ENCODE measurements at regions not wholly inside any gene's neighbourhood (a gene's known extent, or its start where the extent isn't known, plus 50 kb on each side); places are given as distances from the start of the nearest gene placed in this dataset.

DNA sequence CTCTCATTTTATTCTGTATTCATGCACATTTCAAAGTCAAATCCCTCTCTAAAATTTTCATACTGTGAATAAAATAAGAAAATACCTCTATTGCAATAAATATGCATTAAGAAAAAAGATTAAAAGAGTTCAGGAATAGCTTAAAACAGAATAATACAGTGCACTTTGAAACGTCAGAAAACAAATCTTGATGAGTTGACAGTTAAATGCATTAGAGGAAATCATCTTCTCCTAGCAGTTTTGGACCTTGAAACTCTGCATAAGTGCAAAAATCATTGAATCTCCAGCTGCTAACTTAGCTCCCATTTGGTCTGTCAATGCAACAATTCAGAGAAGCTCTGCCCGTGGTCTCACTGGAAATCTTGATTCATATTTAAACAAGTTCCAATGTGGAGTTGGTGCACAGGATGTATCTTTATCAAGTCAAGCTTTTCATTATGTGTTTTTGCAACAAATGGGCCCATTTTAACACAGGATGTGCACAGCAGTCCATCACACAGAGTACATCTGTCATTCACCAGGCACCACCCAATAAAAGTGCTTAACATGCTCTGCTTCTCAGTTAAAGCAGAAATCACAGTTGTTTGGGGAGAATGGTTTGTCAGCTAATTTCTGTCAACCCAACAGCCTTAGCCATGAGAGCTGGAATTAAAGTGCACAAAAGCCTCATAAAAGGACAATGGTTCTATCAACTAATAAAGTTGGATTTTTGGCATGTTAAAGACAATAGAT is 98.8 kb upstream of the ARRDC4 start:
- TF ChIP-seq, protein P1, sequence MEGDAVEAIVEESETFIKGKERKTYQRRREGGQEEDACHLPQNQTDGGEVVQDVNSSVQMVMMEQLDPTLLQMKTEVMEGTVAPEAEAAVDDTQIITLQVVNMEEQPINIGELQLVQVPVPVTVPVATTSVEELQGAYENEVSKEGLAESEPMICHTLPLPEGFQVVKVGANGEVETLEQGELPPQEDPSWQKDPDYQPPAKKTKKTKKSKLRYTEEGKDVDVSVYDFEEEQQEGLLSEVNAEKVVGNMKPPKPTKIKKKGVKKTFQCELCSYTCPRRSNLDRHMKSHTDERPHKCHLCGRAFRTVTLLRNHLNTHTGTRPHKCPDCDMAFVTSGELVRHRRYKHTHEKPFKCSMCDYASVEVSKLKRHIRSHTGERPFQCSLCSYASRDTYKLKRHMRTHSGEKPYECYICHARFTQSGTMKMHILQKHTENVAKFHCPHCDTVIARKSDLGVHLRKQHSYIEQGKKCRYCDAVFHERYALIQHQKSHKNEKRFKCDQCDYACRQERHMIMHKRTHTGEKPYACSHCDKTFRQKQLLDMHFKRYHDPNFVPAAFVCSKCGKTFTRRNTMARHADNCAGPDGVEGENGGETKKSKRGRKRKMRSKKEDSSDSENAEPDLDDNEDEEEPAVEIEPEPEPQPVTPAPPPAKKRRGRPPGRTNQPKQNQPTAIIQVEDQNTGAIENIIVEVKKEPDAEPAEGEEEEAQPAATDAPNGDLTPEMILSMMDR (IDR thresholded peaks at IDR 0.05) = no peak

DNA sequence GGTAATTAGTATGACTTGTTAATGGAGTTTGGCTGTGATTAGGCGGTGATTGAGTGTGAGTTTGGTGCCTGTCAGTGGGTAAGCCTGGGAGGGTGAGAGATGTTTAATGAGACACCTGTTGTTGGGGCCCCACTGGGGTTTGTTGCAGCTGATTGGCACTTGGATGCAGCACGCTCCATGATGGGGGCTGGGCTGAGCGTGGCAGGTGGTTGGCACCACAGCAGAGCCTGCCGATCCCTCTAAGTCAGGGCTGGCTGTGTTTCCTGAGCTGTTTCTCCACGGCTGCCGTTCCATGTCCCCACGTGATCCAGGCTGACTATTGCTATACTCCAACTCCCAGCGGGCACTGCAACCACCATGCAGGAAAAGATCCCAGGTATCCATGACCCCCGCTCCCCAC is 93.5 kb upstream of the ARRDC4 start:
- TF ChIP-seq, protein P1 (IDR thresholded peaks at IDR 0.05) = no peak

DNA sequence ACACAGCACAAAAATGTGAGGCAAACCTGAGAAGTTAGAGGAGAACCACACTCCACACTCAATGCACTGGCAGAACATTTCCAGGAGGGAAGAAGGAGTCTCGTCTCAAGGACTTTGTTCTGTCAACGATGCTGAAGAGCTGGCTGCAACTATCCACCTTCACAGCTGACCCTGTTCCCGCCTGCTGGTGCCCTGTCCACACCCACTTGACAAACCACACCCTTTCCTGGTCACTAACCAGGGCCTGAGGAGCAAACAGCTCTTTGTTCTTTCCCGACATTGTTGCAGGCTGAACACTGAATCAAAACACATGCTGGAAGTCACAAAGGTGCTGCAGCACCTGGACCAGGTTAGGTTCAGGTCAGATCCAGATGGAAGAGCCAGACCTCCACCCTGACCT is 92.6 kb upstream of the ARRDC4 start:
- TF ChIP-seq, protein P1 (IDR thresholded peaks at IDR 0.05) = no peak

GRCh38 chr15:97868981-97869380 is 91.5 kb upstream of the ARRDC4 start:
- TF ChIP-seq, protein P1 (IDR thresholded peaks at IDR 0.05) = no peak

- TF ChIP-seq, protein P1 (IDR thresholded peaks at IDR 0.05) = no peak
Observed at GRCh38 chr15:97870771-97871170, 89.7 kb upstream of the ARRDC4 start.

- TF ChIP-seq, protein P1 (IDR thresholded peaks at IDR 0.05) = no peak
Observed at GRCh38 chr15:97874139-97874538, 86.4 kb upstream of the ARRDC4 start.

- TF ChIP-seq, protein P1 (IDR thresholded peaks at IDR 0.05) = no peak
Observed at GRCh38 chr15:97875025-97875512, 85.4 kb upstream of the ARRDC4 start.

Data from LNCAP (cell line).